ENCODE measurements at regions not wholly inside any gene's neighbourhood (a gene's known extent, or its start where the extent isn't known, plus 50 kb on each side); places are given as distances from the start of the nearest gene placed in this dataset.
"Not testable (repeated sequence)": the region's sequence is repeated elsewhere in the genome, so short reads cannot be mapped to it uniquely, and the experiment has no call there.

DNA sequence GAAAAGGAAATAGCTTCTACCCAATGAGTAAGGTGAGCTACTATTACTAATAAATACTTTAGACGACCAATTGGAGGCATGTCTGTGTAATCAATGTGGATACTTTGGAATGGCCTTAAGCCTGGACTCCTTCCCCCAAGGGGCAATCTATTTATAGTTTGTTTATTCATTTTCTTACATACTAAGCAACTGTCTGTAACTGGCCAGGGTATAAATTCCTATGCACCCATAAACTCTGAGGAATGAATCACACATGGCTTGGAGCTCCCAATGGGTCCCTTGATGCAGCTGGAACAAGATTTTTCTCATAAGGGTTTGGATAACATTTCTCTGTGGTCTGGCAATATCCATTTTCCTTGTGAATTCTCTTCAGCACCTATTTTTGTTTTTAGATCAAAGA lies 506.8 kb downstream of the EDEM1 start:
- DNase-seq (ENCODE audit: low spot score): no peak

DNA sequence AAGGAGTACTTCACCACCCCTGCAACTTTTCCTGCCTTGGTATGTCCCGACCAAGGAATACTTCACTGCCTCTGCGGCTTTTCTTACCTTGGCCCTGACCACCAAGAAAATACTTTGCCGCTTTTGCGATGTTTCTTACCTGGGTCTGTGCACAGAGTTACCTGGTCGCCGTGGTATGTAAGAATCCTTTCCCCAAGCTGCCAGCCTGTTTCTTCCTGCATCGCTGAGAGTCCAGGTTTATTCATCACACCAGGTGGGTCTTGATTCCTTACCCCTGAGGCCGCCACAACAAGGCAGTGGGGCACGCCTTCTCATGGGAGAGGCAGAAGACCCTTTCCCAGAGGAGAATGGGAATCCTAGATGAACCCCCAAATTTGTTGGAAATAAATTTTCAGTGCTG lies 511.3 kb downstream of the EDEM1 start:
- DNase-seq (ENCODE audit: low spot score): no peak

DNA sequence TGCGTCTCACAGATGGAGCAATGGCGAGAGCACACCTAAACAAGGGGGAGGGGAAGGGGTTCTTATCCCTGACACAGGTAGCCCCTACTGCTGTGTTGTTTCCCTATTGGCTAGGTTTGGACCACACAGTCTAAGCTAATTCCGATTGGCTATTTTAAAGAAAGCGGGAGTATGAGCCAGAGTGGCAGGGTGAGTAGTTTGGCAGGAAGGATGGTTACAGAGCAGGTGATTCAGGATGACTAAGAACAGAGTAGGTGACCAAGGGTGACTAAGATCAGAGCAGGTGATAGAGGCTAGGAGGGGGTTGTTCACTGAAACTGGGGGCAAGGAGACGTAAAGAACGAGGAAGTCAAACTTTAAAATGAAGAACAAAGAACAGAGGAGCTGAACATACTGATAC lies 511.8 kb downstream of the EDEM1 start:
- DNase-seq (ENCODE audit: low spot score): no peak

DNA sequence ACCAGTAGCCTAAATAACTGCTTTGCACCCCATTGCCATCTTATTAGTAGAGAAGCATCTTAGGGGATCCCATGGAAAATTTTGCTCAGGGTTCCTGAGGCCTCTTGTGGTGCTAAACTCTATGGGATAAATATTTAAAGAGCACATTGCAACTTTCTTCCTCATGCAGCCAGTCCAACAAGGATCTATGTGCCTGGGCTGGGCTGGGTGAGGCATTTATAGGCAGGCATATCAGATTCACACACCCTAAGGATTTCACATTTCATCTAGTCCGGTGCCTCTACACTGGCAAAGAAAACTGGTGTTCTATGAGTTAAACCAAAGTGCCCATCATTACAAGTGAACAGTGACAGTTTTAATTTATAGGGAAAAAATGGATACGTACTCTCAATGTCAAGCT lies 512.3 kb downstream of the EDEM1 start:
- no peak for DNase-seq (ENCODE audit: low spot score)

DNA sequence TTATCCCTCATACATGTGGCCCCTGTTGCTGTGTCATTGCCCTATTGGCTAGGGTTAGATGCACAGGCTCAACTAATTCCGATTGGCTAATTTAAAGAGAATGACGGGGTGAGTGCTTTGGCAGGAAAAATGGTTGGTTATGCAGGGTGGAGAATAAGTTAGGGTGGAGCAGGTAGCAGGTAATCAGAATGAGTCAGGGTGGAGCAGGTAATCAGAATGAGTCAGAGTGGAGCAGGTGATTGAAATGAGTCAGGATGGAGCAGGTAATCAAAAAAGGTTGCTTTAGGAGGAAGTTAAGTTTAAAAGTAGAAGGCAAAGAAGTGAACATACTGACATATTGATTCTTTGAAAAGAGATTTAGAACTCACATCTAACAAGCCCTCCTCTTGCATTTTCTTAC lies 513.5 kb downstream of the EDEM1 start:
- not testable (repeated sequence) for DNase-seq (ENCODE audit: low spot score)

DNA sequence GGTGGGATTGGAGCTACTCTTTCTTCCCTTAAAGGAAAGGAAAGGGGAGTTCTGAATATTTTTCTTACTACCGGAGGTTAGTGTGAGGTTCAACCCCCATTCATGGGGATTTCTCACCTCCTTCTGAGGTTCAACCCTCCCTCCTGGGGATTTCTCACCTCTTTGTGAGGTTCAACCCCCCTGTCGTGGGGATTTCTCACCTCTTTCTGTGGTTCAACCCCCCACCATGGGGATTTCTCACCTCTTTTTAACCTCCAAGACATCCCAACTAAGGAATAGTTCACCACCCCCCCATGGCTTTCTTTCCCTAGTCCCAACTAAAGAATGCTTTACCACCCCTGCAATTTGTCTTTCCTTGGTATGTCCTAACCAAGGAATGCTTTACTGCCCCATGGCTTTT lies 520.3 kb downstream of the EDEM1 start:
- no peak for DNase-seq (ENCODE audit: low spot score)

DNA sequence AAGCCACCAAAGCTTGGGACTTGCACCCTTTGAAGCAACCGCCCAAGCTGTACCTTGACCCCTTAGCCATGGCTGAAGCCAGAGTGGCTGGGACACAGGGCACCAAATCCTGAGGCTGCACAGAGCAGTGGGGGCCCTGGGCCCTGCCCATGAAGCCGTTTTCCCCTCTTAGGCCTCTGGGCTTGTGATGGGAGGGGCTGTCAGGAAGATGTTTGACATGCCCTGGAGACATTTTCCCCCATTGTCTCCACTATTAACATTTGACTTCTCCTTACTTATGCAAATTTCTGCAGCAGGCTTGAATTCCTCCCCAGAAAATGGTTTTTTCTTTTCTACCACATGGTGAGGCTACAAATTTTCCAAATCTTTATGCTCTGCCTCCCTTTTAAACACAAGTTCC lies 522.2 kb downstream of the EDEM1 start:
- no peak for DNase-seq (ENCODE audit: low spot score)

DNA sequence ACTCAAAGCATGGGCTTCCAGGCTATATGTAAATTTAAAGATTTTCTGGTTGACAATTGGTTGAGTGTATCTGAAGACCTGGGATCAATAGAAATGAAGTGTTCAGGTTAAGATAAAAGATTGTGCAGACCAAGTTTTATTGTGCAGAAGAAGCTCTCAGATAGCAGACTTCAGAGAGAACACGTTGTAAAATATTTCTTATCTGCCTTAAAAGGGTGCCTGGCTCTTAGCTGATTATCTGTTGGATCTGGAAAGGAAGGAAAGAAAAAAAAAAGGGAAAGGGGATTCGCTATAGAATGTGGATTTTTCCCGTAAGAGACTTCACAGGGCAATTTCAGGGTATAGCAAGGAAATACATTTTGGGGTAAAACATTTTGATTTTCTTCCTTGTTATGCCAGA lies 523.2 kb downstream of the EDEM1 start:
- no peak for DNase-seq (ENCODE audit: low spot score)

DNA sequence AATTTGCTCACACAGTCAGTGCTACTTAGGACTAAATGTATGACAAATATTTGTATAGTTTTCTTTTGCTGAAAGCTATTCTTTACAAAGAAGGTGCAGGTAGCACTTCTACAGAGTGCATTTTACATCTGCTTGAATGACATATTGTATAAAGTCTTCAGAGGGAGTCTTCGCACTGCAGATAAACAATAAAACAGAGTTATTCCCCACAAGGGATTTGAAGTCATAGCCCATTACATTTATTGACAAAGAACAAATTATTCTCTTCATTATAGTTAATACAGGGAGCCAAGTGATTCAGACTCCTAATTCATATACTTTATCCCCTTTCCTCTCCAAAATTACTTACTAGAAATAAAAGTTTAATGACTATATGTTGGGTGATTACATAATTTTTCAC lies 529.7 kb downstream of the EDEM1 start:
- DNase-seq (ENCODE audit: low spot score): no peak

DNA sequence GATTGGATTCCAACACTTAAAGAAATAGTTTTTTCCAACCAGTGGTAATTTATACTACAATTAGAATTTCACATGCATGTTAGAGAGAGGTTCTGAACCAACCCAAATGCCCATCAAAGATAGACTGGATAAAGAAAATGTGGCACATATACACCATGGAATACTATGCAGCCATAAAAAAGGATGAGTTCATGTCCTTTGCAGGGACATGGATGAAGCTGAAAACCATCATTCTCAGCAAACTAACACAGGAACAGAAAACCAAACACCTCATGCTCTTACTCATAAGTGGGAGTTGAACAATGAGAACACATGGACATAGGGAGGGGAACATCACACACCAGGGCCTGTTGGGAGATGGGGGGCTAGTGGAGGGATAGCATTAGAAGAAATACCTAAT lies 532.2 kb downstream of the EDEM1 start:
- not testable (repeated sequence) for DNase-seq (ENCODE audit: low spot score)

DNA sequence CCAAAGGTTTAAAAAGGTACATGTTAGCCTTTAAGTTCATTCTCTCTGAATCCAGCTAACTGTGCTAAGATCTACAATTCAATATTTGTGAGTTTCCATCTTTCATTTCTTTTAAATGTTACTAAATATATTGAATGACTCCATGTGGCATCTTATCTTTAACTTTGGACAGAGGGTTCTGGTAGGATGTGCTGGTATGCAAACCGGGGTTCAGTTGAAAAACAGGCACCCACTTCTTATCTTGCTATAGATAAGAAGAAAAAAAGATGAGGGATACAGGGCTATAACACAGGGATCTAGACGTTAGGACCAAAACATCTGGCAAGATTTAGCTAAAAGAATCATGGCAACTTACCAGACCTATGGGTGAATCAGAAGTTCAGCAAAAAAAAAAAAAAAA lies 538.3 kb downstream of the EDEM1 start:
- no peak for DNase-seq (ENCODE audit: low spot score)

DNA sequence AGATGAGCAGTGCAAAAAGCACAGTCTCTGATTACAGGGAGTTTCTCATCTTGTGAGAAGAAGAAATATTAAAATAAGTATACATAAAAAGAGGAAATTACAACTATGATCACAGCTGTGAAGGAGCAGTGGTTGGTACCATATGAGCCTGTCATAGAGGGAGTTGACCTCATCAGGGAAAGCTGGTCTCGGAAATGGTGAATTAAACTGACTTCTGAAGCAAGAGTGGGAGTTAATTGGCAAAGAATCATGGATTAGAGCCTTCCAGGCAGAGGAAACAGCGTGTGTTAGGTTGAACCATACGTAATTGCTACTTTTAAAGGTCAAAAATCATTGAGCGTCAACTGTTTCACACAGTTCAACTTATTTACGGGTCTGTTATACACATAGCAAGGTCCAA lies 539.1 kb downstream of the EDEM1 start:
- DNase-seq (ENCODE audit: low spot score): no peak

DNA sequence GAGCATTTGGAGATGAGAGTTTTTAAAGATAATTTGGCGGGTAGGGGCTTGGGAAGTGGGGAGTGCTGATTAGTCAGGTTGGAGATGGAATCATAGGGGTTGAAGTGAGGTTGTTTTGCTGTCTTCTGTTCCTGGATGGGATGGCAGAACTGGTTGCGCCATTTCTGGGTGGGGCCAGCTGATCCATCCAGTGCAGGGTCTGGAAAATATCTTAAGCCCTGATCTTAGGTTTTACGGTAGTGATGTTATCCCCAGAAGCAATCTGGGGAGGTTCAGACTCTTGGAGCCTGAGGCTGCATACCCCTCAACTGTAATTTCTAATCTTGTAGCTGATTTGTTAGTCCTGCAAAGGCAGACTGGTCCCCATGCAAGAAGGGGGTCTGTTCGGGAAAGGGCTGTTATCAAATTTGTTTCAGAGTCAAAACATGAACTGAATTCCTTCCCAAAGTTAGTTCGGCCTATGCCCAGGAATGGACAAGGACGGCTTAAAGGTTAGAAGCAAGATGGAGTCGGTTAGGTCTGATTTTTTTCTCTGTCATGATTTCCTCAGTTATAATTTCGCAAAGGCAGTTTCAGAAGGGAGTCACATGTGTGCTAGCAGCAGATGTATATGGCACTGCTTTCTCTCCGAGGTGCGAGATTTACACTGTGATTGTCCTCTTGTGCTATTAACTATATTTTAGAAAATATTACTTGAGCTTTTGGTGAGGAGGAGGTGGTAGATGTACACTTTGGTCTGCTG lies 540.4 kb downstream of the EDEM1 start:
- no peak for DNase-seq (ENCODE audit: low spot score)

DNA sequence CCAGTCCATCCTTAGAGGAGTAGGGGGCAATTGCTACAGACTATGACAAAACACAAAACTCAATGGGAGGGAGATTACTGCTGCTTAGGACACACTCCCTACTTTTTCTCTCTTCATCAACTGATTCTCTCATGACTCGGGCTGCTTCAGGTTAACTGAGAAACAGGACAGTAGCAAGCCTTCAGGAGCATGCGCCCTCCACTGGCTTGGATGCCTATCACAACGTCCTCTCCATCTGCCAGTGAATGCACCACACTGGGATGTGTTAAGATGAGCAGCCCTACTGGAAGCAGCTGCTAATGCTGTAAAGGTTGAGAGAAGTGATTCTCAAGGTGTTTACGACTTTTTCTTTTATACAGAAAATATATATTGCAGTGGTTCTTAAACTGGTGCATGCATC lies 542.3 kb downstream of the EDEM1 start:
- DNase-seq (ENCODE audit: low spot score): no peak

DNA sequence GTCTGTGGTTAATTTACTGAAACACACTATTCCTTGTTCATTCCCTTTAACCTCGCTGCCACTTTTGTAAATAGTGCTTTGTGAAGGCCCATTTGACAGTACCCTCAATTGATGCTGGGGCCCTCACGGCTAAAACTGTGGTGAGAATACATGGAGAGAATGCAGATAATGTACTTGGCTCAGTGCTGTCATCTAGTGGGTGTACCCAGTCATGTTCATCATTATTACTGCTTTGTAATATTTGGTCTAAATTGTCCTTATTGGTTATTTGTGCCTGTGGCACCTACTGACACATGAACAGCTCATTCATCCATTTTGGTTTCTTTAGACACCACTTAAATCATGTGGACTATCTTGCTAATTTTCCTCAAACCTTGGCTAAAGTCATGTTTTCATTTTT lies 543.6 kb downstream of the EDEM1 start:
- peak; percentile 9 for DNase-seq (ENCODE audit: low spot score)

DNA sequence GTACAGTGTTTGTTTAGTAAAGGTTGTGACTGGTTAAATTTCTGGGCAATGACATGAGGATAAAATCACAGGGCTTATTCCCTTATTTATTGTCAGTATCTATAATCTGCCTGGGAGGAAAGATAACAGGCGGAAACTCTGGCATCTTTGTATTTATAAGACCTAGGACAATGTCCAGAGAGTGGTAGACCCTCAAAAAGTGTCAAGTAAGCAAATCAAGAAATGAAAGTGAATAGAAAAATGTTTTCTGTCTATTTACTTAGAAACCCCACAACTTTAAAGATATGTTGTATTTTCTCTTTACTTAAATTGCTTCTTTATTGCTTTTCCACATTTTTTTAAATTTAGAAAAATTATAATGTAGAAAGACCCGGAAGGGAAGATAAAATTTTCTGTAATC lies 544.6 kb downstream of the EDEM1 start:
- DNase-seq (ENCODE audit: low spot score): no peak

DNA sequence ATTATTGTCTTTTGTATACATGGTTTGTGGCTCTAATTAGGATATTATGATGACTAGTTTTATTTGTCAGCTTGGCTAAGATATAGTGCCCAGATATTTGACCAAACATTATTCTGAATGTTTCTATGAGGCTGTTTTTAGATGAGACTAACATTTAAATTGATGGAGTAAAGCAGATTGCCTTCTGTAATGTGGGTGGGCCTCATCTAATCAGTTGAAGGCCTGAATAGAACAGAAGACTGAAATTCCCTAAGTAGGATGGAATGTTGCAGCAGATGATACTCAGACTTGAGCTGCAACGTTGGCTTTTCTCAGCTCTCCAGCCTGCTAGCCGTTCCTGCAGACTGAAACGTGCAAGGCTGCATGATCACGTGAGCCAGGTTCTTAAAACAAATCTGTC lies 546.5 kb downstream of the EDEM1 start:
- no peak for DNase-seq (ENCODE audit: low spot score)

DNA sequence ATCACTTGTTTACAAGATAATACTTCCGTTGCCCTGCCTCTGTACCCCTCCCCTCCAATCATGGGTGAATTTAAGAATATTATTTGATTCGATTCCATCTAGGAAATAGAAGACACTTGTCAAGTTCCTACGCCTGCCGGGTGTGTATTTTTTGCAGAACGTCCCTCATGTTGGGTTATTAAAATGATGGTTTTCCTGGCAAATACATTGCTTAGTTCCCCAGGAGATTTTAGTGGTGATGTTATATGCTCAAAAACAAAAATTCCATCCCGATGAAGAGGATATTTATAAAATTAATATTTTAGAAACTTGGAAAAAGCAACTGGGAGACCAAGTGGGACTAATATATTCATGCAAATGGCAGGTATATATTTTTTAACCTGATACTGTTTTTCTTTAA lies 548.4 kb downstream of the EDEM1 start:
- DNase-seq (ENCODE audit: low spot score): no peak

DNA sequence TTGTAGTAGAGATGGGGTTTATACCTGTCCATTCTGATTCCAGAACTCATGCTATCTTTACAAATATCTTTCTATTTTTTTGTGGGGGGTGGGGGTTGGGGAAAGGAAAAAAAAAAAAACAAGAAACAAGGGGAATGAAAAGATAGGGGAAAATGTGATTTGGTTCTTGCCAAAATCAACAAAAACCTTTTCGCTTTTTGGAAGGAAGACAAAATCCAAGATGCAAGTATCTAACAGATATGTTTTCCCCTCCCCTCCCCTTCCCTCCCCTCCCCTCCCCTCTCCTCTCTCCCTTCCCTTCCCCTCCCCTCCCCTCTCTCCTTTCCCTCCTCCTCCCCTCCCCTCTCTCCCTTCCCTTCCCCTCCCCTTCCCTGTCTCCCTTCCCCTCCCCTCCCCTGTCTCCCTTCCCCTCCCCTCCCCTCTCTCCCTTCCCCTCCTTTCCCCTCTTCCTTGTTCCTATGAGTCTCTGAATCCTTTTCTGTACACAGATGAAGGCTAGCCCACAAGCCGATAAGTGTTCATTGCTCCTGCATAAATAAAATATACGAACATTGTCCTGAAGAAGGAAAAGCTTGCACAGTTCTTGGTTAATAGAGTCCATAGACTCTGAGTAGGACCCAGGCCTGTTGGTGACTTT lies 551.9 kb downstream of the EDEM1 start:
- no peak for DNase-seq (ENCODE audit: low spot score)

DNA sequence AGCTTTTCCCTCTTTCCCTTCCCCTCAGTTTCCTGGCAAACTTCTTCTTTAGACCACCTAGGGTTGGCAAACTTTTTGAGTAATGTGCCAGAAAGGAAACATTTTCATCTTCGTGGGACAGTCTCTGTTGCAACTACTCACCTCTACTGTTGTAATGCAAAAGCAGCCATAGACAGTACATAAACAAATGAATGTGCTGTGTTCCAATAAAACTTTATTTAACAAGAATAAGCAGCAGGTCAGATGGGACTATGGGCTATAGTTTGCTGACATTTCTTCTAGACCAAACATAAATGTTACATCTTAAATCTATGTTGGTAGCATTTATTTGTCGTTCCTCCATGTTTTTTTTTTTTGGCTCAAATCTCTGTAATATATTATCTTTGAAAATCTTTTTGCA lies 552.4 kb downstream of the EDEM1 start:
- no peak for DNase-seq (ENCODE audit: low spot score)

DNA sequence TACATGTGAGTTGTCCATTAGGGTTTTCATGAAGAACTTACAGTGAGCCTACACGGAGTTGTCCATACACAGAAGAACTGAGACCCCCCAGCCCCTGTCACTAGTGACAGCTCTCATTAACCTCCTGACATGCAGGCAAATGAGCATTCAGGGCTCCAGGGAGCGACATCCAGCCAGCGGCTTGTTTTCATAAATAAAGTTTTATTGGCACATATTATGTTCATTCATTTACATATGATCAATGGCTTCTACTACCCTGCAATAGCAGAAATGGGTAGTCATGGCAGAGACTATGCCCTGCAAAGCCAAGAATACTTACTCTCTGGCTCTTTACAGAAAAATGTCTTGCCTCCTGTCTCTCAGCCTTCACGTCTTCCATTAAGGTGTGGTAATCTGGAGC lies 553.5 kb downstream of the EDEM1 start:
- DNase-seq (ENCODE audit: low spot score): no peak

DNA sequence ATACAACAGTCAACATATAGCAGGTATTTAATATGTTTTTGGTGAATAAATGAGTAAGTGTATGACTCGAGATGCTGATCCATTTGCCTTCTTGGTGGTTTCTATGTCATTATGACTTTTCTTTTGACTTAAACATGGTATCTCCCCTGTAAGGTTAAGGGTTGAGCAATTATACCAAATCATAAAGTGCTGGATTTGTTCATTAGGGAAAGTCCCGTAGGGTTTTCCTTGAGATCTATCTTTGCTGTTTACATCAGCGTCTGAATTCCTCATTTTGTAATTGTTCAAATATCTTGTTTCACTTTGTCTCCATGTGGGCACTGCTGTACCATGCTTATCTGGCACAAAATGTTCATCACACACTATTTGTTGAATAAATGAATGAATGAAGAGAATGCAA lies 562.6 kb downstream of the EDEM1 start:
- no peak for DNase-seq (ENCODE audit: low spot score)

DNA sequence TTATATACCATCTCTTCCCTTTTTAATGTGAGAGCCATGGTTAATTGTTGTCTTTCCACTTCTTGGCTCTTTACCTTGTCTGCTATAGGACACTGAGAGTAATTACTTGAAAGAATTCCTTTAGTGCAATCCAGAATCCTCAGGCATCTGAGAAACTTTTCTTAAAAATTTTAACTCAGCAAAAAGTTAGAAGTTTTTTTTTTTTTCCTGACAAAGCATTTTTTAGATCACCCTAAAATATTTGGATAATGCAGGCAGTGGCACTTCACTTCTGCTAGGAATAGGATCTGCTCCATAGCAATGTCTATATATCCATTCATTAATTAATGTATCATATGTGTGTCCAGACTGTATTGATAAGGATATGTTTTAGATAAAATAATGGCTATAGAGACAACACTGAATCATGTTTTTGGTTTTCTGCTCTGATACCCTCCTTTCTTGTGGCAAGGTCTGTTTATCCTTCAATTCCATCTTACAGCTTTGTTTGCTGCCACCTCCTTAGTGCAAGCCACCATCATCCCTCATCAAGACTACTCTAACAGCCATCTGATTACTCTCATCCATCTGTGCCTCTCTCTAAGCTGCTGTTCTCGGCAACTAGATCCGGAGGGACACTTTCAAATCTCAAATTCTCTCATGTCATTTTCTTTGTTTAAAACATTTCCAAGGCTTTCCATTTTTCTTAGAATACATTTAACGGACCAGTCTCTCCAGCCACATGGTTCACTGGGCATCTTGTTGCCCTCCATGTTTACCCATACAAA lies 563.5 kb downstream of the EDEM1 start:
- DNase-seq (ENCODE audit: low spot score): no peak
